Activated naive CD8-positive, alpha-beta T cell treated with anti-CD3 and anti-CD28 coated beads for 36 hours (primary cell): ENCODE measurements at regions not wholly inside any gene's neighbourhood (a gene's known extent, or its start where the extent isn't known, plus 50 kb on each side); places are given as distances from the start of the nearest gene placed in this dataset.

Experiments used
- DNase-seq: peaks from one replicate; pipeline ENCODE4 v3.0.0; 2021
- H3K27ac Mint-ChIP-seq: one replicate; pipeline ENCODE4 v1.8.0; 2022; ENCODE audit warnings: mild to moderate bottlenecking, moderate library complexity, mixed read lengths
- H3K27me3 Mint-ChIP-seq: one replicate; pipeline ENCODE4 v1.8.0; 2022; ENCODE audit warnings: mild to moderate bottlenecking, mixed read lengths
- H3K36me3 Mint-ChIP-seq: one replicate; pipeline ENCODE4 v1.8.0; 2021; ENCODE audit warnings: mild to moderate bottlenecking, mixed read lengths
- H3K4me1 Mint-ChIP-seq: one replicate; pipeline ENCODE4 v1.8.0; 2021; ENCODE audit warnings: mixed read lengths
- H3K4me3 Mint-ChIP-seq: one replicate; pipeline ENCODE4 v1.8.0; 2022; ENCODE audit warnings: mild to moderate bottlenecking, moderate library complexity, mixed read lengths
- H3K9me3 Mint-ChIP-seq: one replicate; pipeline ENCODE4 v1.8.0; 2022; ENCODE audit warnings: mixed read lengths

DNA sequence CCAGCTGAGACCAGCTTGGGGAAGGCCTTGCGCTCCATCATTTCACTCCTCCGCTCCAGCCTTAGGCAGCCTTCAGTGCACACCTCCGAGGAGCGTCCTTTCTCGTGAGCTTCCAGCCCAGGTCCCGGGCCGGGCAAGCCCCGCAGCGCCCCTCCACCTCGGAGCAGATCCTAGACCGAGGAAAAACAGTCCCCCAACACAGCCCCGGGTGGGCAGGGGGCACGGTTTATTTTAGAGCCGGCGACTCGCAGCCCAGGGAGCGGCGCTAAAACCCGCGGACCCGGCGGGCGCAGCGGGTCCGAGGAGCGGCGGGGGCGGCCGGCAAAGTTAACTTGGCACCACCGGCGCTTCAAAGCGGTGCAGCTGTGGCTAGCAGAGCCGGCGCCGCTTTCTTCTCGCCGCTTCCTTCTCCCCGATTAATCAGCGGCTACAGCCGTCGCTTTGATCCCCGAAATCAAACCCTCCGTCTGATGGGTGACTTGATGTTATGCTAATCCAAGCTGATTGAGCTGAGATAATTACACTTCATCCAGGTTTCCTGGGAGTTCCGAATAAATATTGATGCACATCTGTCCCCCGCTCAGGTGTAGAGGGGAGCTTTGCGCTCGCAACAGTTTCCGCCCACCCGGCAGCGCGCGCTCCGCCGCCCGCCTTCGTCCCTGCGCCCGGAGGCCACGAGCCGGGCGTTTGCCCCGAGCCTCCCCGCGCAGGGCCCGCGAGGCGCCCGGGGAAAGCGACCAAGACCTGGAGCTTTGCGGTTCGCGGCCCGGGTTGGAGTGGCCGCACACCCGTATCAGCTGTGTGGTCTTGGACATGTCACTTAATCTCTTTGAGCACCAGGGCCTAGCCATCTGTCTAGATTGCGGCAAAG is 192.7 kb downstream of the BUD13 start:
- Mint-ChIP-seq H3K9me3 (no peaks in the 10 kb centered on the region), H3K27me3 (peaks cover 58% of the 10 kb centered on the region)

GRCh38 chr11:116579031-116579653 is 193.6 kb downstream of the BUD13 start:
- no peak overlapping the region for H3K4me3 Mint-ChIP-seq
- H3K27me3 Mint-ChIP-seq: peaks cover 56% of the 10 kb centered on the region
- no peaks in the 10 kb centered on the region for H3K36me3 Mint-ChIP-seq

More for the DNA sequence above, 192.7 kb downstream of the BUD13 start:
- H3K4me1 Mint-ChIP-seq: no peaks in the 10 kb centered on the region
- no peak overlapping the region for H3K4me3 Mint-ChIP-seq
- no peaks in the 10 kb centered on the region for H3K36me3 Mint-ChIP-seq
- H3K27ac Mint-ChIP-seq: no peak overlapping the region
- no peak for DNase-seq

DNA sequence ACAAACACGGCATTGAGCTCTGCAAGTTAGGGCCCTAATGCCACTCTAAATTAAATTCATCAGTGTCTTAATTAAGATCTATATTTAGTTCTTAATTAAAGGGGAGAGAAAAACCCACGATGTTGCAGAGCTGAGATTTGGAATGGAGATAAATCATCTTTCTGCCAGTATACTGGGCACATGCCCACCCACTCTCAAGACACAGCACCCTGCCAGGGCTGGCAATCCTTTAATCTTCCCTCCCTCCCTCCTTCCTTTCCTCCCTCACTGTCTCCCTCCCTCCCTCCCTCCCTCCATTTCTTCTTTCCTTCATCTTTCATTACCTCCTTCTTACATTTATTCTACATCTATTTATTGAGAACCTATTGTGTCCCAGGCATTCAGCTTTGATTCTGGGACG is 194.8 kb downstream of the BUD13 start:
- no peak for DNase-seq
- no peaks in the 10 kb centered on the region for H3K4me1 Mint-ChIP-seq
- H3K27ac Mint-ChIP-seq: no peak overlapping the region
- H3K4me3 Mint-ChIP-seq: no peak overlapping the region
- no peaks in the 10 kb centered on the region for H3K9me3 Mint-ChIP-seq
- no peaks in the 10 kb centered on the region for H3K36me3 Mint-ChIP-seq
- peaks cover 54% of the 10 kb centered on the region for H3K27me3 Mint-ChIP-seq

More at GRCh38 chr11:116579031-116579653, 193.6 kb downstream of the BUD13 start:
- no peak for DNase-seq
- H3K4me1 Mint-ChIP-seq: no peaks in the 10 kb centered on the region
- no peaks in the 10 kb centered on the region for H3K9me3 Mint-ChIP-seq
- no peak overlapping the region for H3K27ac Mint-ChIP-seq

- H3K36me3 Mint-ChIP-seq: no peaks in the 10 kb centered on the region
- H3K27ac Mint-ChIP-seq: no peak overlapping the region
- no peak for DNase-seq
- no peak overlapping the region for H3K4me3 Mint-ChIP-seq
- H3K27me3 Mint-ChIP-seq: peaks cover 50% of the 10 kb centered on the region
- no peaks in the 10 kb centered on the region for H3K4me1 Mint-ChIP-seq
- no peaks in the 10 kb centered on the region for H3K9me3 Mint-ChIP-seq
Measured at GRCh38 chr11:116577273-116577672, 195.5 kb downstream of the BUD13 start.

GRCh38 chr11:116576526-116576925 is 196.3 kb downstream of the BUD13 start:
- Mint-ChIP-seq H3K36me3 (no peaks in the 10 kb centered on the region), H3K4me1 (no peaks in the 10 kb centered on the region), H3K4me3 (no peak overlapping the region), H3K9me3 (no peaks in the 10 kb centered on the region), H3K27ac (no peak overlapping the region), H3K27me3 (peaks cover 42% of the 10 kb centered on the region)
- DNase-seq: no peak

- no peaks in the 10 kb centered on the region for H3K4me1 Mint-ChIP-seq
- H3K27me3 Mint-ChIP-seq: peaks cover 12% of the 10 kb centered on the region
- no peak overlapping the region for H3K4me3 Mint-ChIP-seq
- H3K27ac Mint-ChIP-seq: no peak overlapping the region
- no peaks in the 10 kb centered on the region for H3K36me3 Mint-ChIP-seq
- H3K9me3 Mint-ChIP-seq: no peaks in the 10 kb centered on the region
- DNase-seq: no peak
Measured at GRCh38 chr11:116567721-116568242, 205.0 kb downstream of the BUD13 start.

GRCh38 chr11:116563712-116564047 is 209.1 kb downstream of the BUD13 start:
- no peak for DNase-seq
- Mint-ChIP-seq H3K4me3 (no peak overlapping the region), H3K4me1 (no peaks in the 10 kb centered on the region), H3K27me3 (peaks cover 12% of the 10 kb centered on the region), H3K36me3 (no peaks in the 10 kb centered on the region), H3K27ac (no peak overlapping the region), H3K9me3 (no peaks in the 10 kb centered on the region)

- Mint-ChIP-seq H3K4me1 (no peaks in the 10 kb centered on the region), H3K27me3 (peaks cover 12% of the 10 kb centered on the region), H3K36me3 (no peaks in the 10 kb centered on the region)
Measured at GRCh38 chr11:116563028-116563711, 209.6 kb downstream of the BUD13 start.

GRCh38 chr11:116560589-116560988 is 212.2 kb downstream of the BUD13 start:
- no peak for DNase-seq
- Mint-ChIP-seq H3K9me3 (no peaks in the 10 kb centered on the region), H3K27ac (no peak overlapping the region), H3K4me3 (no peak overlapping the region), H3K27me3 (peaks cover 5% of the 10 kb centered on the region), H3K4me1 (no peaks in the 10 kb centered on the region), H3K36me3 (no peaks in the 10 kb centered on the region)

More at GRCh38 chr11:116563028-116563711, 209.6 kb downstream of the BUD13 start:
- Mint-ChIP-seq H3K9me3 (no peaks in the 10 kb centered on the region), H3K4me3 (no peak overlapping the region), H3K27ac (no peak overlapping the region)
- no peak for DNase-seq

DNA sequence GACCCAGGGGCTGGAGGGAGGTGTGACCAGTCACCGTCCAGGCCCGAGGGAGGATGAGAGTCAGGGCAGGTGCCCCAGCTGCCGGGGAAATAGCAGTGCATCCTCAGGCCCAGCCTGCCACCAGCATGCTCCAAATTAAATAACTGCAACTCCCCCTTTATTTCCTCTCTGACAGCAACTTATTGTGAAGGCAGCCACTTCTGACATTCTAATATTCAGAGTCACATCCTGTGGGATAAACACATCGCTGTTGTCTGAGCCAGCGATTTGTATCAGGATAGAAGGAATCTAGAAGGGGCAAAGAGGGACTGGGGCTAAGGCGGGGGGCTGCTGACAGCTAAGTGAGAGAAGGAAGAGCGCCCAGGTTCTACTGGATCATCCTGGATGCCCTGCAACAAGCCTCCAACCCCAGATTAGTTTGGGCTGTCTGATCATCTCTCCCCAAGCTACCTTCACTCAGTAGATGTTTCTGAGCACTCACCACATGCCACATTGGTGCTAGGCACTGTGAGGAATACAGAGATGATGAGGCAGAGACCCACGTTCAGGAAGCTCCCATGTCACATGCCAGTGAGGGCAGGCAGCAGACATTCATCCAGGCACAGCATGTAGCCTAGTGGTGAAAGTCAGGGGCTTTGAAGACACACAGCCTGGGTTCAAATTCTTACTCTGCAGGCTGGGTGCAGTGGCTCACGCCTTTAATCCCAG is 214.1 kb downstream of the BUD13 start:
- H3K4me3 Mint-ChIP-seq: no peak overlapping the region
- H3K27me3 Mint-ChIP-seq: no peaks in the 10 kb centered on the region
- H3K36me3 Mint-ChIP-seq: no peaks in the 10 kb centered on the region
- no peak overlapping the region for H3K27ac Mint-ChIP-seq
- no peak for DNase-seq
- no peaks in the 10 kb centered on the region for H3K4me1 Mint-ChIP-seq
- no peaks in the 10 kb centered on the region for H3K9me3 Mint-ChIP-seq

GRCh38 chr11:116557282-116557681 is 215.5 kb downstream of the BUD13 start:
- no peaks in the 10 kb centered on the region for H3K36me3 Mint-ChIP-seq
- no peak for DNase-seq
- H3K4me3 Mint-ChIP-seq: no peak overlapping the region
- H3K27me3 Mint-ChIP-seq: no peaks in the 10 kb centered on the region
- no peaks in the 10 kb centered on the region for H3K9me3 Mint-ChIP-seq
- H3K27ac Mint-ChIP-seq: no peak overlapping the region
- H3K4me1 Mint-ChIP-seq: no peaks in the 10 kb centered on the region

- no peak overlapping the region for H3K4me3 Mint-ChIP-seq
- H3K4me1 Mint-ChIP-seq: no peaks in the 10 kb centered on the region
- no peaks in the 10 kb centered on the region for H3K36me3 Mint-ChIP-seq
- no peaks in the 10 kb centered on the region for H3K9me3 Mint-ChIP-seq
- peaks cover 2% of the 10 kb centered on the region for H3K27me3 Mint-ChIP-seq
- no peak overlapping the region for H3K27ac Mint-ChIP-seq
- no peak for DNase-seq
Measured at GRCh38 chr11:116556483-116556882, 216.3 kb downstream of the BUD13 start.

DNA sequence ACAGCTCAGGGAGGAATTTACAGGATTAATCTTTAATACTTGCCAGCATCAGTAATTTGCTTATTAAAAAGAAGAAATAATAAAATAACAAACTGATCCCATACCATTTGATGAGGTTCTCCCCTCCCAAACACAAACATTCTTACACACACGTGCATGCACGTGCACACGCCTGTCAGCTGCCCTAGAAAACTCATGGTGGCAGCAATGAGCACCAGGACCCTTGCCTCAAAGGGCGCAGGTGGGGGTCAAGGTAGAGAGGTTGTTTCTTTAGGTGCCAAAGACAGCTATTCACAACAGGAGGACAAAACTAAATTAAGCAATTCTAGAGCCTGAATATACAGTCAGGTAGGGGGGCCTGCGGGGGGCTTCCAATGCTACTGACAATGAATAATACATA is 219.3 kb downstream of the BUD13 start:
- DNase-seq: no peak
- Mint-ChIP-seq H3K36me3 (no peaks in the 10 kb centered on the region), H3K27me3 (peaks cover 5% of the 10 kb centered on the region), H3K9me3 (peaks cover 1% of the 10 kb centered on the region), H3K4me1 (no peaks in the 10 kb centered on the region), H3K4me3 (no peak overlapping the region), H3K27ac (no peak overlapping the region)

GRCh38 chr11:116551576-116551975 is 221.2 kb downstream of the BUD13 start:
- peaks cover 5% of the 10 kb centered on the region for H3K27me3 Mint-ChIP-seq
- H3K4me1 Mint-ChIP-seq: no peaks in the 10 kb centered on the region
- no peak overlapping the region for H3K27ac Mint-ChIP-seq
- DNase-seq: no peak
- H3K9me3 Mint-ChIP-seq: peaks cover 1% of the 10 kb centered on the region
- no peak overlapping the region for H3K4me3 Mint-ChIP-seq
- no peaks in the 10 kb centered on the region for H3K36me3 Mint-ChIP-seq

GRCh38 chr11:116548256-116548655 is 224.5 kb downstream of the BUD13 start:
- Mint-ChIP-seq H3K4me1 (no peaks in the 10 kb centered on the region), H3K27ac (no peak overlapping the region), H3K27me3 (peaks cover 5% of the 10 kb centered on the region), H3K36me3 (no peaks in the 10 kb centered on the region), H3K4me3 (no peak overlapping the region), H3K9me3 (peaks cover 1% of the 10 kb centered on the region)
- DNase-seq: no peak
